Progenitor cell of endocrine pancreas (in vitro differentiated cells): ENCODE measurements at regions not wholly inside any gene's neighbourhood (a gene's known extent, or its start where the extent isn't known, plus 50 kb on each side); places are given as distances from the start of the nearest gene placed in this dataset.
"Not testable (repeated sequence)": the region's sequence is repeated elsewhere in the genome, so short reads cannot be mapped to it uniquely, and the experiment has no call there.

ENCODE experiments used
- DNase-seq: peaks from one replicate; pipeline ENCODE4 v3.0.0; 2021; ENCODE audit warnings: low spot score; ENCODE audit not compliant: unreplicated experiment
- H3K27ac Mint-ChIP-seq: 2 replicates; pipeline ENCODE4 v1.8.0; 2021; ENCODE audit warnings: mild to moderate bottlenecking, moderate library complexity, mixed read lengths
- H3K27me3 Mint-ChIP-seq: 2 replicates; pipeline ENCODE4 v1.8.0; 2021; ENCODE audit warnings: mixed read lengths
- H3K36me3 Mint-ChIP-seq: 2 replicates; pipeline ENCODE4 v1.8.0; 2022; ENCODE audit warnings: mixed read lengths; ENCODE audit not compliant: insufficient read depth
- H3K4me1 Mint-ChIP-seq: 2 replicates; pipeline ENCODE4 v1.8.0; 2021; ENCODE audit warnings: low read depth, mixed read lengths
- H3K4me3 Mint-ChIP-seq: 2 replicates; pipeline ENCODE4 v1.8.0; 2021; ENCODE audit warnings: low read depth, mild to moderate bottlenecking, moderate library complexity, mixed read lengths
- H3K9me3 Mint-ChIP-seq: 2 replicates; pipeline ENCODE4 v1.8.0; 2021; ENCODE audit warnings: low read depth, mixed read lengths
- CTCF ChIP-seq: fragments of 200-600 bp; sonication (generic); IDR thresholded peaks from one replicate; pipeline ENCODE4 v1.5.0; 2021; ENCODE audit warnings: antibody characterized with exemption, mild to moderate bottlenecking; ENCODE audit not compliant: unreplicated experiment

GRCh38 chr2:196514641-196515040, 124.9 kb upstream of the CCDC150 start:
- DNase-seq = no peak
- no peak overlapping the region for H3K27ac Mint-ChIP-seq

DNA sequence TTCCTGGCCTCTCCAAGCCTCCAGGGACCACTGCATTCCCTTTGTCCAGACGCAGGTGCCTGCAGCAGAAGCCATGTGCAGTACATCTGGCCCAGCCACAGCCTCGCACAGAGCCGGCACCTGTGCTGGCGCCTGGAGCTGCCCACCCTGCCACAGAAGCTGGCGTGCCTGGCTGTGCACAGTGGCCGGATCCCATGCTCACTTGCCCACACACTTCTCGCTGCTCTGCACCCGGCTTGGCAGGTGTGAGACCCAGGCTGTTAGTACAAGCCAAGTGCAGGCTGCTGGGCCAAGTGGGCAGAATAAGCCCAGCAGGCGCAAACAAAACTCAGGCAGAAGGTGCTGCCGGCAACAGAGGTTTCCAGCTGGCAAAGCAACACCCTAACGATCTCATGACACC, 124.5 kb upstream of the CCDC150 start:
- no peaks in the 10 kb centered on the region for H3K36me3 Mint-ChIP-seq
- no peak overlapping the region for H3K27ac Mint-ChIP-seq
- H3K4me3 Mint-ChIP-seq = no peak overlapping the region
- no peaks in the 10 kb centered on the region for H3K27me3 Mint-ChIP-seq
- DNase-seq = no peak
- no peak for TF ChIP-seq CTCF
- peaks cover 4% of the 10 kb centered on the region for H3K4me1 Mint-ChIP-seq
- no peaks in the 10 kb centered on the region for H3K9me3 Mint-ChIP-seq

More at GRCh38 chr2:196514641-196515040, 124.9 kb upstream of the CCDC150 start:
- H3K9me3 Mint-ChIP-seq = no peaks in the 10 kb centered on the region
- no peak for TF ChIP-seq CTCF
- H3K4me1 Mint-ChIP-seq = peaks cover 4% of the 10 kb centered on the region
- H3K4me3 Mint-ChIP-seq = no peak overlapping the region
- no peaks in the 10 kb centered on the region for H3K36me3 Mint-ChIP-seq
- no peaks in the 10 kb centered on the region for H3K27me3 Mint-ChIP-seq

DNA sequence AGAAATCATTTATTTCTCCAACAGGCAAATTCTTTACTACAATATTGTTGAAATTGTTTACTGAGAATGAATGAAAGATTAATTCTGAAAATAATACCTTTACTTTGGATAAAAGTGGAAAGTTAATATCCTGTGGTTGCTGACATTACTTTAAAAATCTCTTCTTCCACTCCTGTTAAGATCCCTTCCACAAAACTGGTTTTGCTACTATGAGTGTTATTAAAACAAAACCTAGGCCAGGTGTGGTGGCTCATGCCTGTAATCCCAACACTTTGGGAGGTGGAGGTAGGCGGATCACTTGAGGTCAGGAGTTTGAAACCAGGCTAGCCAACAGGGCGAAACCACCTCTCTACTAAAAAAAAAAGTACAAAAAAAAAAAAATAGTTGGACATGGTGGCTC, 123.9 kb upstream of the CCDC150 start:
- peaks cover 4% of the 10 kb centered on the region for H3K4me1 Mint-ChIP-seq
- H3K36me3 Mint-ChIP-seq = no peaks in the 10 kb centered on the region
- no peaks in the 10 kb centered on the region for H3K9me3 Mint-ChIP-seq
- no peak for TF ChIP-seq CTCF
- H3K4me3 Mint-ChIP-seq = no peak overlapping the region
- no peaks in the 10 kb centered on the region for H3K27me3 Mint-ChIP-seq
- H3K27ac Mint-ChIP-seq = no peak overlapping the region
- DNase-seq = no peak

DNA sequence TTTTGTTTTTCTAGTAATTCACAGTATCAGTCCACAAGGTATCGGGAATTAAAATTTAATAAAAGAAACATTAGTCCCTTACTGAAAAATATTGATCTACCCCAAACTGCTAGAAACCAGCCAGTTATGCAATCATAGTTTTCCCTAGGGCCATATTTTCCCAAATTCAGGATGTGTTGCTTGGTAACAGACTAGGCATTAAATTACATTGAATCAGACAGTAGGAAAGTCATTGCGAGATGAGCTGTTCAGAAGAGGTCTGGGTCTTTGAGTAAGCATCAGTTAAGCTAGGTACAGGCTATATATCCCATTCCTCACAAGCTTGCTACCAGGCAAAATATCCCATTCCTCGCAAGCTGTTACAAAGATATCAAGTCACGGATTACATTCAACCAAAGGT, 123.0 kb upstream of the CCDC150 start:
- H3K36me3 Mint-ChIP-seq = no peaks in the 10 kb centered on the region
- no peaks in the 10 kb centered on the region for H3K27me3 Mint-ChIP-seq
- peaks cover 3% of the 10 kb centered on the region for H3K4me1 Mint-ChIP-seq
- H3K4me3 Mint-ChIP-seq = no peak overlapping the region
- TF ChIP-seq CTCF = no peak
- H3K27ac Mint-ChIP-seq = no peak overlapping the region
- H3K9me3 Mint-ChIP-seq = no peaks in the 10 kb centered on the region
- DNase-seq = no peak

DNA sequence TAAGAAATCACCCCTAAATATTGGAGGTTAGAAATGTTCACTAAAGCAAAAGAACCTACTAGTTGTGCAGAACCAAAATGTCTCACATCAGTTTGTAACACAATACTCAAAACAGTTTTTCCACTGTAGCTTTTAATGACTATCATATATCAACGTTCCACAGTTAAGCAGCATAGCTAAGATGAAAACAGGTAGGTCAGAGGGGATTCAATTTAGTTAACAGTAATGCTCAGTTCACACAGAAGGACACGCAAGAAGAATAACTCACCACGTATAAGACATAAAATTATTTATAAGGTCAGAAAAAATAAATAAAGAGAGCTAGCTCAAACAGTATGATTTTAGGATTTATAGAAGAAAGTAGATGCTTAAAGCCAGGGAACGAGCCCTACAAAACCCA, 118.9 kb upstream of the CCDC150 start:
- no peak for TF ChIP-seq CTCF
- Mint-ChIP-seq H3K4me3 (no peak overlapping the region), H3K36me3 (no peaks in the 10 kb centered on the region), H3K27ac (no peak overlapping the region), H3K9me3 (no peaks in the 10 kb centered on the region), H3K27me3 (no peaks in the 10 kb centered on the region), H3K4me1 (no peaks in the 10 kb centered on the region)
- DNase-seq = no peak

GRCh38 chr2:196526981-196527725, 112.4 kb upstream of the CCDC150 start:
- H3K4me3 Mint-ChIP-seq, H3K27ac Mint-ChIP-seq, H3K4me1 Mint-ChIP-seq, H3K9me3 Mint-ChIP-seq, H3K36me3 Mint-ChIP-seq, H3K27me3 Mint-ChIP-seq, DNase-seq: not testable (repeated sequence)
